ENCODE measurements at regions not wholly inside any gene's neighbourhood (a gene's known extent, or its start where the extent isn't known, plus 50 kb on each side); places are given as distances from the start of the nearest gene placed in this dataset.

DNA sequence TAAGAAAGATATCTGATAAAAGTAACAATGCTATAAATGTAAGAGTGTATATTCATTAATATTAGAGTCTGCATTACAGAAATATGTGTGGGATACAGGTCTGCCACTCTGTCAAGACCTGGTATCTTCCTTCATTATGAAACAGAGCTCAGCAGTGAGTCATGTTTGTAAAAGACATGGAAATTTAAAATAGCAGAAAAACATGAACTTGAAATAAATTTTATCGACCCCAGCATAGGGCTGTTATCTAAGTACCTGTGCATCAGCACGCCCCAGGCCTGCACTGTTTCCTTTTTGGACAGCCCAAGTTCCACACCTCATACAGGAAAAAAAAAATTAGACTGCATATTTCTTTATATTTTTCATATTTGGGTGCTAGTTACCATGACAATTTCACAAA lies 58.0 kb upstream of the ZPBP start:
- TF ChIP-seq, protein P1, sequence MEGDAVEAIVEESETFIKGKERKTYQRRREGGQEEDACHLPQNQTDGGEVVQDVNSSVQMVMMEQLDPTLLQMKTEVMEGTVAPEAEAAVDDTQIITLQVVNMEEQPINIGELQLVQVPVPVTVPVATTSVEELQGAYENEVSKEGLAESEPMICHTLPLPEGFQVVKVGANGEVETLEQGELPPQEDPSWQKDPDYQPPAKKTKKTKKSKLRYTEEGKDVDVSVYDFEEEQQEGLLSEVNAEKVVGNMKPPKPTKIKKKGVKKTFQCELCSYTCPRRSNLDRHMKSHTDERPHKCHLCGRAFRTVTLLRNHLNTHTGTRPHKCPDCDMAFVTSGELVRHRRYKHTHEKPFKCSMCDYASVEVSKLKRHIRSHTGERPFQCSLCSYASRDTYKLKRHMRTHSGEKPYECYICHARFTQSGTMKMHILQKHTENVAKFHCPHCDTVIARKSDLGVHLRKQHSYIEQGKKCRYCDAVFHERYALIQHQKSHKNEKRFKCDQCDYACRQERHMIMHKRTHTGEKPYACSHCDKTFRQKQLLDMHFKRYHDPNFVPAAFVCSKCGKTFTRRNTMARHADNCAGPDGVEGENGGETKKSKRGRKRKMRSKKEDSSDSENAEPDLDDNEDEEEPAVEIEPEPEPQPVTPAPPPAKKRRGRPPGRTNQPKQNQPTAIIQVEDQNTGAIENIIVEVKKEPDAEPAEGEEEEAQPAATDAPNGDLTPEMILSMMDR (IDR thresholded peaks at IDR 0.05): no peak
- no peak for TF ChIP-seq EZH2 (IDR thresholded peaks at IDR 0.05; ENCODE audit: borderline replicate concordance, insufficient read depth, low read depth, low read length, poor library complexity, severe bottlenecking)

Measured in B cell (primary cell).